ENCODE measurements at regions not wholly inside any gene's neighbourhood (a gene's known extent, or its start where the extent isn't known, plus 50 kb on each side); places are given as distances from the start of the nearest gene placed in this dataset.
A peak's percentile ranks its signal among the peaks of the same experiment; 100 is the strongest.
"Not testable (repeated sequence)": the region's sequence is repeated elsewhere in the genome, so short reads cannot be mapped to it uniquely, and the experiment has no call there.

GRCh38 chr6:141526985-141527384 is 605.7 kb upstream of the GJE1 start:
- POLR2A ChIA-PET: no interaction called here
- H3K36me3 Mint-ChIP-seq (ENCODE audit: low read depth): no peaks in the 10 kb centered on the region
- H3K27me3 Mint-ChIP-seq (ENCODE audit: low read depth): peaks cover 2% of the 10 kb centered on the region
- DNase-seq: no peak
- CTCF ChIA-PET: no interaction called here
- no peak overlapping the region for H3K27ac Mint-ChIP-seq
- H3K4me1 Mint-ChIP-seq (ENCODE audit: low read depth): no peaks in the 10 kb centered on the region
- no peak for ATAC-seq
- no peak overlapping the region for H3K4me3 Mint-ChIP-seq
- H3K9me3 Mint-ChIP-seq (ENCODE audit: insufficient read depth): no peaks in the 10 kb centered on the region

- POLR2A ChIA-PET: no interaction called here
- no peak overlapping the region for H3K4me3 Mint-ChIP-seq
- CTCF ChIA-PET: no interaction called here
- H3K27ac Mint-ChIP-seq: no peak overlapping the region
- no peak for ATAC-seq
- H3K36me3 Mint-ChIP-seq (ENCODE audit: low read depth): no peaks in the 10 kb centered on the region
- no peaks in the 10 kb centered on the region for H3K4me1 Mint-ChIP-seq (ENCODE audit: low read depth)
- DNase-seq: no peak
- H3K9me3 Mint-ChIP-seq (ENCODE audit: insufficient read depth): no peaks in the 10 kb centered on the region
- peaks cover 2% of the 10 kb centered on the region for H3K27me3 Mint-ChIP-seq (ENCODE audit: low read depth)
Measured at GRCh38 chr6:141521440-141521839, 611.3 kb upstream of the GJE1 start.

GRCh38 chr6:141513830-141514229 is 618.9 kb upstream of the GJE1 start:
- H3K27ac Mint-ChIP-seq: peak overlapping the region; percentile 77
- ChIA-PET POLR2A (no interaction called here), CTCF (interaction anchor here (2.2 kb wide), 1 partner anchor 30 kb away, joined by 6 read pairs; no protein-coding TSS in a partner anchor)
- peaks cover 4% of the 10 kb centered on the region for H3K36me3 Mint-ChIP-seq (ENCODE audit: low read depth)
- H3K4me1 Mint-ChIP-seq (ENCODE audit: low read depth): peaks cover 8% of the 10 kb centered on the region
- H3K4me3 Mint-ChIP-seq: peak overlapping the region; percentile 65
- H3K27me3 Mint-ChIP-seq (ENCODE audit: low read depth): peaks cover 2% of the 10 kb centered on the region
- no peak for DNase-seq
- ATAC-seq: no peak
- no peaks in the 10 kb centered on the region for H3K9me3 Mint-ChIP-seq (ENCODE audit: insufficient read depth)

GRCh38 chr6:141510803-141511202 is 621.9 kb upstream of the GJE1 start:
- peaks cover 8% of the 10 kb centered on the region for H3K36me3 Mint-ChIP-seq (ENCODE audit: low read depth)
- peaks cover 8% of the 10 kb centered on the region for H3K4me1 Mint-ChIP-seq (ENCODE audit: low read depth)
- H3K4me3 Mint-ChIP-seq: no peak overlapping the region
- H3K9me3 Mint-ChIP-seq (ENCODE audit: insufficient read depth): no peaks in the 10 kb centered on the region
- H3K27me3 Mint-ChIP-seq (ENCODE audit: low read depth): no peaks in the 10 kb centered on the region
- POLR2A ChIA-PET: no interaction called here
- DNase-seq (no peak), ATAC-seq (no peak)
- CTCF ChIA-PET: interaction anchor here (2.1 kb wide), 1 partner anchor 15 kb away, joined by 6 read pairs; no protein-coding TSS in a partner anchor
- H3K27ac Mint-ChIP-seq: no peak overlapping the region

- H3K4me3 Mint-ChIP-seq; DNase-seq; ATAC-seq; H3K36me3 Mint-ChIP-seq (ENCODE audit: low read depth); H3K4me1 Mint-ChIP-seq (ENCODE audit: low read depth); POLR2A ChIA-PET; H3K9me3 Mint-ChIP-seq (ENCODE audit: insufficient read depth); H3K27me3 Mint-ChIP-seq (ENCODE audit: low read depth); H3K27ac Mint-ChIP-seq: not testable (repeated sequence)
- CTCF ChIA-PET: interaction anchor here (2.3 kb wide), 1 partner anchor 10 kb away, joined by 5 read pairs; no protein-coding TSS in a partner anchor
Measured at GRCh38 chr6:141506062-141506461, 626.7 kb upstream of the GJE1 start.

- H3K36me3 Mint-ChIP-seq (ENCODE audit: low read depth); H3K4me1 Mint-ChIP-seq (ENCODE audit: low read depth); CTCF ChIA-PET; POLR2A ChIA-PET; H3K4me3 Mint-ChIP-seq; H3K27ac Mint-ChIP-seq; DNase-seq; H3K9me3 Mint-ChIP-seq (ENCODE audit: insufficient read depth); ATAC-seq; H3K27me3 Mint-ChIP-seq (ENCODE audit: low read depth): not testable (repeated sequence)
Measured at GRCh38 chr6:141504318-141504717, 628.4 kb upstream of the GJE1 start.

GRCh38 chr6:141501616-141502015 is 631.1 kb upstream of the GJE1 start:
- H3K27me3 Mint-ChIP-seq (ENCODE audit: low read depth): no peaks in the 10 kb centered on the region
- CTCF ChIA-PET: no interaction called here

GRCh38 chr6:141498977-141499376 is 633.7 kb upstream of the GJE1 start:
- Mint-ChIP-seq H3K9me3 (ENCODE audit: insufficient read depth) (no peaks in the 10 kb centered on the region), H3K4me3 (no peak overlapping the region), H3K36me3 (ENCODE audit: low read depth) (no peaks in the 10 kb centered on the region), H3K27ac (no peak overlapping the region), H3K4me1 (ENCODE audit: low read depth) (no peaks in the 10 kb centered on the region), H3K27me3 (ENCODE audit: low read depth) (no peaks in the 10 kb centered on the region)
- ATAC-seq (no peak), DNase-seq (no peak)
- CTCF ChIA-PET: no interaction called here
- POLR2A ChIA-PET: no interaction called here

More at GRCh38 chr6:141501616-141502015, 631.1 kb upstream of the GJE1 start:
- POLR2A ChIA-PET: no interaction called here
- DNase-seq: no peak
- Mint-ChIP-seq H3K36me3 (ENCODE audit: low read depth) (peaks cover 9% of the 10 kb centered on the region), H3K27ac (no peak overlapping the region), H3K9me3 (ENCODE audit: insufficient read depth) (no peaks in the 10 kb centered on the region), H3K4me1 (ENCODE audit: low read depth) (no peaks in the 10 kb centered on the region), H3K4me3 (no peak overlapping the region)
- ATAC-seq: no peak

- no peak overlapping the region for H3K27ac Mint-ChIP-seq
- H3K4me1 Mint-ChIP-seq (ENCODE audit: low read depth): peaks cover 8% of the 10 kb centered on the region
- no peaks in the 10 kb centered on the region for H3K36me3 Mint-ChIP-seq (ENCODE audit: low read depth)
- H3K4me3 Mint-ChIP-seq: no peak overlapping the region
- peaks cover 5% of the 10 kb centered on the region for H3K9me3 Mint-ChIP-seq (ENCODE audit: insufficient read depth)
- CTCF ChIA-PET: no interaction called here
- POLR2A ChIA-PET: no interaction called here
- H3K27me3 Mint-ChIP-seq (ENCODE audit: low read depth): no peaks in the 10 kb centered on the region
- no peak for DNase-seq
- ATAC-seq: no peak
Measured at GRCh38 chr6:141492521-141493284, 640.0 kb upstream of the GJE1 start.

- no peak for DNase-seq
- H3K27ac Mint-ChIP-seq: no peak overlapping the region
- peaks cover 5% of the 10 kb centered on the region for H3K9me3 Mint-ChIP-seq (ENCODE audit: insufficient read depth)
- H3K4me3 Mint-ChIP-seq: no peak overlapping the region
- peaks cover 4% of the 10 kb centered on the region for H3K36me3 Mint-ChIP-seq (ENCODE audit: low read depth)
- ATAC-seq: no peak
- ChIA-PET CTCF (no interaction called here), POLR2A (no interaction called here)
- H3K4me1 Mint-ChIP-seq (ENCODE audit: low read depth): peaks cover 11% of the 10 kb centered on the region
- no peaks in the 10 kb centered on the region for H3K27me3 Mint-ChIP-seq (ENCODE audit: low read depth)
Measured at GRCh38 chr6:141491684-141492083, 641.0 kb upstream of the GJE1 start.

GRCh38 chr6:141490982-141491381 is 641.7 kb upstream of the GJE1 start:
- no peak overlapping the region for H3K4me3 Mint-ChIP-seq
- ATAC-seq (no peak), DNase-seq (no peak)
- peaks cover 5% of the 10 kb centered on the region for H3K9me3 Mint-ChIP-seq (ENCODE audit: insufficient read depth)
- CTCF ChIA-PET: no interaction called here
- H3K27me3 Mint-ChIP-seq (ENCODE audit: low read depth): no peaks in the 10 kb centered on the region
- peaks cover 14% of the 10 kb centered on the region for H3K4me1 Mint-ChIP-seq (ENCODE audit: low read depth)
- H3K36me3 Mint-ChIP-seq (ENCODE audit: low read depth): peaks cover 4% of the 10 kb centered on the region
- H3K27ac Mint-ChIP-seq: no peak overlapping the region
- POLR2A ChIA-PET: no interaction called here

GRCh38 chr6:141488488-141488887 is 644.2 kb upstream of the GJE1 start:
- H3K4me1 Mint-ChIP-seq (ENCODE audit: low read depth): peaks cover 37% of the 10 kb centered on the region
- peaks cover 19% of the 10 kb centered on the region for H3K36me3 Mint-ChIP-seq (ENCODE audit: low read depth)
- peaks cover 5% of the 10 kb centered on the region for H3K9me3 Mint-ChIP-seq (ENCODE audit: insufficient read depth)
- ChIA-PET POLR2A (no interaction called here), CTCF (no interaction called here)
- peak overlapping the region; percentile 37 for H3K27ac Mint-ChIP-seq
- ATAC-seq: no peak
- no peak for DNase-seq
- H3K27me3 Mint-ChIP-seq (ENCODE audit: low read depth): no peaks in the 10 kb centered on the region
- H3K4me3 Mint-ChIP-seq: no peak overlapping the region

GRCh38 chr6:141486942-141487341 is 645.8 kb upstream of the GJE1 start:
- ChIA-PET POLR2A (no interaction called here), CTCF (no interaction called here)
- peaks cover 5% of the 10 kb centered on the region for H3K9me3 Mint-ChIP-seq (ENCODE audit: insufficient read depth)
- ATAC-seq: no peak
- H3K4me1 Mint-ChIP-seq (ENCODE audit: low read depth): peaks cover 48% of the 10 kb centered on the region
- no peak overlapping the region for H3K4me3 Mint-ChIP-seq
- no peaks in the 10 kb centered on the region for H3K27me3 Mint-ChIP-seq (ENCODE audit: low read depth)
- peaks cover 23% of the 10 kb centered on the region for H3K36me3 Mint-ChIP-seq (ENCODE audit: low read depth)
- no peak overlapping the region for H3K27ac Mint-ChIP-seq
- no peak for DNase-seq

All from activated CD8-positive, alpha-beta T cell treated with anti-CD3 and anti-CD28 coated beads, Interleukin-2, amount 10 ng/mL, durations not matched to agents 7 days and 5 days (primary cell).